GM12878 (cell line): ENCODE measurements at regions not wholly inside any gene's neighbourhood (a gene's known extent, or its start where the extent isn't known, plus 50 kb on each side); places are given as distances from the start of the nearest gene placed in this dataset.

Experiments
- ATAC-seq: fragments of 200-7000 bp; cut with Tn5 transposase; 3 replicates; pipeline ENCODE4 v1.9.1; 2020; ENCODE audit warnings: mild to moderate bottlenecking, moderate library complexity
- BruUV-seq: library from RNA; stranded (reverse); fragments of 400-500 nt; replicated peaks from 2 replicates; lab custom pipeline; 2021; lab: Mats Ljungman, UMichigan
- CTCF ChIA-PET: fragments of 300-600 bp; sonication (Branson Sonifier 250); formaldehyde crosslinking; extraction: SDS; loops from one replicate; lab custom pipeline; 2021; ENCODE audit warnings: inconsistent platforms; lab: Yijun Ruan, JAX
- POLR2A ChIA-PET: fragments of 350-600 bp; formaldehyde crosslinking; extraction: SDS; loops from one replicate; lab custom pipeline; 2021; ENCODE audit warnings: inconsistent platforms; lab: Charles Lee
- RAD21 ChIA-PET: fragments of 300-600 bp; sonication (Branson Sonifier 250); formaldehyde crosslinking; loops from one replicate; lab custom pipeline; 2023; ENCODE audit warnings: antibody characterized with exemption; ENCODE audit not compliant: unreplicated experiment; lab: Charles Lee
- SMC1A ChIA-PET: fragments of 300-600 bp; sonication (Branson Sonifier 250); formaldehyde crosslinking; loops from one replicate; lab custom pipeline; 2023; ENCODE audit not compliant: unreplicated experiment, uncharacterized antibody; lab: Charles Lee
- DNase-seq: peaks from one replicate; pipeline ENCODE4 v3.0.0-alpha.2; 2011; ENCODE audit warnings: low read depth, low spot score
- FAIRE-seq: peaks from 3 replicates; lab custom pipeline; 2011; peaks lifted over from hg19 to GRCh38; lab: Jason Lieb, UNC
- H2AFZ ChIP-seq: 2 replicates; pipeline ENCODE4 v1.6.0; 2011; ENCODE audit warnings: low read depth, low read length, control low read depth; ENCODE audit not compliant: control insufficient read depth
- H3K27ac ChIP-seq: 2 replicates; pipeline ENCODE4 v1.5.1; 2011; ENCODE audit warnings: control low read depth; ENCODE audit not compliant: control insufficient read depth, insufficient read depth
- H3K27me3 ChIP-seq, 2 experiments: replicated peaks in 1 of 2; 2 replicates each; pipeline versions ENCODE4 v1.6.0 to v1.6.1; 2011; ENCODE audit warnings: low read length in 1 of 2; ENCODE audit not compliant: control insufficient read depth in 2 of 2, insufficient read depth in 2 of 2
- H3K36me3 ChIP-seq, 2 experiments: 2 replicates each; pipeline ENCODE4 v1.5.1; 2011; ENCODE audit warnings: low read length in 1 of 2; ENCODE audit not compliant: control insufficient read depth in 2 of 2, insufficient read depth in 2 of 2
- H3K4me1 ChIP-seq: 2 replicates; pipeline ENCODE4 v1.6.1; 2011; ENCODE audit warnings: mild to moderate bottlenecking, low read length, moderate library complexity, mixed read lengths; ENCODE audit not compliant: control insufficient read depth, insufficient read depth
- H3K4me2 ChIP-seq: 2 replicates; pipeline ENCODE4 v1.6.0; 2011; ENCODE audit warnings: control low read depth; ENCODE audit not compliant: control insufficient read depth, insufficient read depth
- H3K4me3 ChIP-seq: fragments of 200-600 bp; sonication (generic); 2 replicates; pipeline ENCODE4 v1.5.1; 2016
- H3K79me2 ChIP-seq: 2 replicates; pipeline ENCODE4 v1.6.0; 2011; ENCODE audit warnings: low read length; ENCODE audit not compliant: control insufficient read depth, insufficient read depth
- H3K9ac ChIP-seq: 2 replicates; pipeline ENCODE4 v1.8.0; 2011; ENCODE audit warnings: low read length, control low read depth, mixed read lengths; ENCODE audit not compliant: control insufficient read depth, insufficient read depth
- H3K9me3 ChIP-seq: replicated peaks from 3 replicates; pipeline ENCODE4 v1.5.1; 2011; ENCODE audit warnings: mild to moderate bottlenecking, low read length; ENCODE audit not compliant: control insufficient read depth, insufficient read depth
- H4K20me1 ChIP-seq: 2 replicates; pipeline ENCODE4 v1.6.0; 2011; ENCODE audit not compliant: control insufficient read depth, insufficient read depth
- BCLAF1 ChIP-seq: fragments of 450-650 bp; IDR thresholded peaks from 2 replicates; pipeline ENCODE4 v1.6.1; 2017; ENCODE audit warnings: antibody characterized with exemption, mild to moderate bottlenecking, moderate library complexity
- CBX5 ChIP-seq: sonication (generic); IDR thresholded peaks from 2 replicates; pipeline ENCODE4 v1.6.1; 2016; ENCODE audit warnings: low read depth, moderate library complexity, mild to moderate bottlenecking, inconsistent platforms
- EED ChIP-seq: sonication (generic); IDR thresholded peaks from 2 replicates; pipeline ENCODE4 v1.6.1; 2016; ENCODE audit warnings: antibody characterized with exemption, low read depth
- EP300 ChIP-seq, 2 experiments: fragments of 150-350 bp in 1 of 2; IDR thresholded peaks; 2 replicates each; pipeline ENCODE4 v1.6.1; 2011 to 2012; ENCODE audit warnings: low read depth in 2 of 2, low read length in 2 of 2, borderline replicate concordance in 1 of 2, improper control_type of control experiment in 1 of 2, inconsistent platforms in 1 of 2; ENCODE audit not compliant: control insufficient read depth in 1 of 2
- FOS ChIP-seq: IDR thresholded peaks from 3 replicates; pipeline ENCODE4 v1.6.1; 2011; ENCODE audit warnings: borderline replicate concordance; ENCODE audit not compliant: insufficient read length; ENCODE audit errors: extremely low read depth
- HDGF ChIP-seq: fragments of 450-650 bp; IDR thresholded peaks from 2 replicates; pipeline ENCODE4 v1.6.1; 2016; ENCODE audit warnings: antibody characterized with exemption
- KLF5 ChIP-seq: fragments of 450-650 bp; IDR thresholded peaks from 2 replicates; pipeline ENCODE4 v1.6.1; 2014; ENCODE audit warnings: mild to moderate bottlenecking; ENCODE audit not compliant: partially characterized antibody
- NFYA ChIP-seq: IDR thresholded peaks from 2 replicates; pipeline ENCODE4 v1.6.1; 2011; ENCODE audit warnings: low read depth, mild to moderate bottlenecking, low read length, improper control_type of control experiment, borderline replicate concordance
- NR2F1 ChIP-seq: fragments of 450-650 bp; conservative IDR thresholded peaks from 2 replicates; pipeline ENCODE4 v1.6.1; 2017; ENCODE audit warnings: mild to moderate bottlenecking
- RAD21 ChIP-seq: IDR thresholded peaks from 2 replicates; pipeline ENCODE4 v1.6.1; 2011; ENCODE audit warnings: mild to moderate bottlenecking, low read depth, low read length, moderate library complexity; ENCODE audit not compliant: insufficient read depth
- RFX5 ChIP-seq: IDR thresholded peaks from 2 replicates; pipeline ENCODE4 v1.6.1; 2011; ENCODE audit warnings: low read depth, low read length, improper control_type of control experiment
- SIN3A ChIP-seq: IDR thresholded peaks from 2 replicates; pipeline ENCODE4 v1.6.1; 2012; ENCODE audit warnings: low read depth, low read length, improper control_type of control experiment
- SMARCA5 ChIP-seq: fragments of 450-650 bp; IDR thresholded peaks from 2 replicates; pipeline ENCODE4 v1.6.1; 2017; ENCODE audit warnings: mild to moderate bottlenecking
- SREBF2 ChIP-seq: IDR thresholded peaks from 2 replicates; pipeline ENCODE4 v1.6.1; 2012; ENCODE audit warnings: mild to moderate bottlenecking, low read length
- STAT1 ChIP-seq: fragments of 450-650 bp; conservative IDR thresholded peaks from 2 replicates; pipeline ENCODE4 v1.6.1; 2014; ENCODE audit warnings: antibody characterized with exemption, mild to moderate bottlenecking
- YBX1 ChIP-seq: fragments of 450-650 bp; IDR thresholded peaks from 2 replicates; pipeline ENCODE4 v1.6.1; 2016; ENCODE audit warnings: antibody characterized with exemption
- ZBTB4 ChIP-seq: fragments of 450-650 bp; formaldehyde crosslinking; IDR thresholded peaks from 2 replicates; pipeline ENCODE4 v1.4.0; 2022; ENCODE audit warnings: mild to moderate bottlenecking, moderate library complexity
- ZNF207 ChIP-seq: fragments of 450-650 bp; IDR thresholded peaks from 2 replicates; pipeline ENCODE4 v1.6.1; 2014; ENCODE audit warnings: antibody characterized with exemption, mild to moderate bottlenecking, borderline replicate concordance
- WGBS: methylation state at CpG from one replicate; pipeline ENCODE4 v1.1.6; 2016; ENCODE audit warnings: low lambda C conversion rate; ENCODE audit not compliant: insufficient replicate concordance, insufficient coverage; ENCODE audit errors: missing lambda C conversion rate; 5-methylcytosine and 5-hydroxymethylcytosine counted together
- in situ Hi-C: fragments of 300-500 bp; cut with MboI; formaldehyde crosslinking; loops from 9 replicates; pipeline ENCODE4 v1.14.3; 2018; ENCODE audit warnings: mixed read lengths
- intact Hi-C: fragments of 100-400 bp; cut with micrococcal nuclease; formaldehyde crosslinking; loops from one replicate; pipeline ENCODE4 v1.14.2; 2022; ENCODE audit not compliant: unreplicated experiment

- H3K4me3 ChIP-seq = no peak overlapping the region
- intact Hi-C loops = no loop called here
- SMC1A ChIA-PET = interaction anchor here (0.8 to 1.9 kb wide), 3 partner anchors 9 to 20 kb away, joined by 3 to 5 read pairs (median 4); no protein-coding TSS in a partner anchor
- 45% methylated on average over 6 of the region's 6 CpGs for WGBS
- in situ Hi-C loops = no loop called here
- no peak overlapping the region for H2AFZ ChIP-seq
- no peak overlapping the region for H3K9ac ChIP-seq
- POLR2A ChIA-PET = interaction anchor here (0.7 kb wide), 1 partner anchor 224 kb away, joined by 3 read pairs; no protein-coding TSS in a partner anchor
- no peak for FAIRE-seq
- H3K27me3 ChIP-seq = peaks cover 0 to 3% of the 10 kb centered on the region in 2 experiments; a peak in 1 of 4 replicates
- no peak overlapping the region for H3K4me2 ChIP-seq
- H4K20me1 ChIP-seq = no peaks in the 10 kb centered on the region
- BruUV-seq = no TSS peak
- no peaks in the 10 kb centered on the region for H3K36me3 ChIP-seq
- no peak for ATAC-seq
- H3K4me1 ChIP-seq = 0 out of 2 replicates have a peak, but pooled peaks cover 2% of the 10 kb centered on the region
- H3K79me2 ChIP-seq = no peaks in the 10 kb centered on the region
- RAD21 ChIA-PET = interaction anchor here (0.7 to 0.8 kb wide), 2 partner anchors 18 to 202 kb away, joined by 3 to 4 read pairs; no protein-coding TSS in a partner anchor
- no peak overlapping the region for H3K27ac ChIP-seq
- no peak for DNase-seq
- H3K9me3 ChIP-seq = no peaks in the 10 kb centered on the region; the same call in 2 of the 3 replicates
- CTCF ChIA-PET = no interaction called here
- TF ChIP-seq KLF5 (no peak), CBX5 (no peak), HDGF (no peak), EP300 (IDR thresholded peaks at IDR 0.05; ENCODE audit: borderline replicate concordance in 1 of 2, control insufficient read depth in 1 of 2, low read depth in 2 of 2, low read length in 2 of 2) (no peak), SREBF2 (no peak), NR2F1 (no peak), FOS (no peak), BCLAF1 (no peak), EED (no peak), RAD21 (no peak), SMARCA5 (no peak), YBX1 (no peak), STAT1 (no peak), ZBTB4 (CRISPR knock-in tag) (no peak), SIN3A (no peak), RFX5 (no peak), NFYA (no peak), ZNF207 (no peak)
Measured at GRCh38 chr3:30495172-30496065, 111.0 kb upstream of the TGFBR2 start.
